VCaP (cell line): ENCODE measurements at regions not wholly inside any gene's neighbourhood (a gene's known extent, or its start where the extent isn't known, plus 50 kb on each side); places are given as distances from the start of the nearest gene placed in this dataset.

Experiments
- H3K27ac ChIP-seq: fragments of 450-650 bp; 2 replicates; pipeline ENCODE4 v1.5.1; 2017
- TF ChIP-seq, protein P1 (sequence below): fragments of 450-650 bp; conservative IDR thresholded peaks from 2 replicates; pipeline ENCODE4 v1.5.1; 2017; ENCODE audit warnings: mild to moderate bottlenecking, moderate library complexity

GRCh38 chr15:94081829-94082228, 149.5 kb upstream of the MCTP2 start:
- no peak overlapping the region for H3K27ac ChIP-seq
- TF ChIP-seq, protein P1, sequence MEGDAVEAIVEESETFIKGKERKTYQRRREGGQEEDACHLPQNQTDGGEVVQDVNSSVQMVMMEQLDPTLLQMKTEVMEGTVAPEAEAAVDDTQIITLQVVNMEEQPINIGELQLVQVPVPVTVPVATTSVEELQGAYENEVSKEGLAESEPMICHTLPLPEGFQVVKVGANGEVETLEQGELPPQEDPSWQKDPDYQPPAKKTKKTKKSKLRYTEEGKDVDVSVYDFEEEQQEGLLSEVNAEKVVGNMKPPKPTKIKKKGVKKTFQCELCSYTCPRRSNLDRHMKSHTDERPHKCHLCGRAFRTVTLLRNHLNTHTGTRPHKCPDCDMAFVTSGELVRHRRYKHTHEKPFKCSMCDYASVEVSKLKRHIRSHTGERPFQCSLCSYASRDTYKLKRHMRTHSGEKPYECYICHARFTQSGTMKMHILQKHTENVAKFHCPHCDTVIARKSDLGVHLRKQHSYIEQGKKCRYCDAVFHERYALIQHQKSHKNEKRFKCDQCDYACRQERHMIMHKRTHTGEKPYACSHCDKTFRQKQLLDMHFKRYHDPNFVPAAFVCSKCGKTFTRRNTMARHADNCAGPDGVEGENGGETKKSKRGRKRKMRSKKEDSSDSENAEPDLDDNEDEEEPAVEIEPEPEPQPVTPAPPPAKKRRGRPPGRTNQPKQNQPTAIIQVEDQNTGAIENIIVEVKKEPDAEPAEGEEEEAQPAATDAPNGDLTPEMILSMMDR, result no peak

- no peak overlapping the region for H3K27ac ChIP-seq
Measured at GRCh38 chr15:94080989-94081605, 150.3 kb upstream of the MCTP2 start.

GRCh38 chr15:94080416-94080815, 150.9 kb upstream of the MCTP2 start:
- no peak overlapping the region for H3K27ac ChIP-seq
- TF ChIP-seq, protein P1, result no peak

More at GRCh38 chr15:94080989-94081605, 150.3 kb upstream of the MCTP2 start:
- TF ChIP-seq, protein P1, result no peak

DNA sequence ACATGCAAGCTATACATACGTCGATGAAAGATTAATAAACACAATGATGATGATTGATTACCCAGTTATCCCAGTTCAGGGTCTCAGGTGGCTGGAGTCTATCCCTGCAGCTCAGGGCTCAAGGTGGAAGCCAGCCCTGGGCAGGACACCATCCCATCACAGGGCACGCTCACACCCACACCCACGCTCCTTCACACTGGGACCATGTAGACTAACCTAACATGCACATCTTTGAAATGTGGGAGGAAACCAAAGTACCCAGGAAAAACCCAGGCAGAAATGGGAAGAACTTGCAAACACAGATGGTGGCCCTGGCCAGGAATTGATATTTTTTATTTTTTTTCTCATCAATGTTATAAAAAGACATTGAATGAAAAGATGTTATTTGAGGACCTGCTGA, 151.4 kb upstream of the MCTP2 start:
- H3K27ac ChIP-seq, result no peak overlapping the region
- TF ChIP-seq, protein P1, result no peak

- TF ChIP-seq, protein P1, result no peak
- no peak overlapping the region for H3K27ac ChIP-seq
Measured at GRCh38 chr15:94079459-94079858, 151.9 kb upstream of the MCTP2 start.

- TF ChIP-seq, protein P1, result no peak
- no peak overlapping the region for H3K27ac ChIP-seq
Measured at GRCh38 chr15:94077938-94078337, 153.4 kb upstream of the MCTP2 start.

GRCh38 chr15:94075349-94075748, 156.0 kb upstream of the MCTP2 start:
- no peak overlapping the region for H3K27ac ChIP-seq
- TF ChIP-seq, protein P1, result no peak
